ENCODE measurements at regions not wholly inside any gene's neighbourhood (a gene's known extent, or its start where the extent isn't known, plus 50 kb on each side); places are given as distances from the start of the nearest gene placed in this dataset.

- no peak for TF ChIP-seq POLR2A (IDR thresholded peaks at IDR 0.05)
- TF ChIP-seq EP300 (IDR thresholded peaks at IDR 0.05), result no peak
Measured at GRCh38 chr12:56839915-56840325, 76.8 kb downstream of the HSD17B6 start.
